K562 (cell line): ENCODE measurements at regions not wholly inside any gene's neighbourhood (a gene's known extent, or its start where the extent isn't known, plus 50 kb on each side); places are given as distances from the start of the nearest gene placed in this dataset.

Experiments
- FOXA1 ChIP-seq: fragments of 450-650 bp; IDR thresholded peaks from 2 replicates; pipeline ENCODE4 v1.6.1; 2016; ENCODE audit warnings: mild to moderate bottlenecking, borderline replicate concordance
- GTF2F1 ChIP-seq: IDR thresholded peaks from 2 replicates; pipeline ENCODE4 v1.6.1; 2011; ENCODE audit warnings: low read depth, low read length, improper control_type of control experiment
- HNRNPL ChIP-seq: fragments of 200-400 bp; formaldehyde crosslinking; IDR thresholded peaks from 2 replicates; pipeline ENCODE4 v1.6.1; 2017; ENCODE audit warnings: low read depth, mild to moderate bottlenecking, low read length
- POLR2AphosphoS5 ChIP-seq: IDR thresholded peaks from 2 replicates; pipeline ENCODE4 v1.6.1; 2011; ENCODE audit warnings: mild to moderate bottlenecking, low read depth, low read length, moderate library complexity; ENCODE audit not compliant: control insufficient read depth, insufficient read depth
- RAD51 ChIP-seq: fragments of 450-650 bp; IDR thresholded peaks from 2 replicates; pipeline ENCODE4 v1.7.1; 2016; ENCODE audit warnings: low read depth, mild to moderate bottlenecking, borderline replicate concordance
- RCOR1 ChIP-seq, 2 experiments: IDR thresholded peaks; 2 replicates each; pipeline ENCODE4 v1.6.1; 2012; ENCODE audit warnings: low read depth in 2 of 2, low read length in 2 of 2, borderline replicate concordance in 1 of 2, improper control_type of control experiment in 1 of 2
- SMAD4 ChIP-seq: fragments of 250-450 bp; sonication (Bioruptor Pico); conservative IDR thresholded peaks from 2 replicates; pipeline ENCODE4 v1.8.0; 2021; ENCODE audit warnings: inconsistent platforms, mild to moderate bottlenecking, moderate library complexity
- TCF7 ChIP-seq: sonication (generic); IDR thresholded peaks from 2 replicates; pipeline ENCODE4 v1.6.1; 2016; ENCODE audit warnings: antibody characterized with exemption, borderline replicate concordance
- ZNF354B ChIP-seq: fragments of 250-450 bp; sonication (Bioruptor Pico); IDR thresholded peaks from 2 replicates; pipeline ENCODE4 v1.4.0; 2020
- TF ChIP-seq, protein P1 (sequence below), 3 experiments: IDR thresholded peaks in 2 of 3; conservative IDR thresholded peaks in 1 of 3; 2 replicates each; pipeline ENCODE4 v1.5.1; 2011 to 2012; ENCODE audit warnings: low read length in 3 of 3, mild to moderate bottlenecking in 3 of 3, control low read depth in 2 of 3, improper control_type of control experiment in 1 of 3, inconsistent platforms in 1 of 3, low read depth in 1 of 3, mixed read lengths in 1 of 3, moderate library complexity in 1 of 3; ENCODE audit not compliant: insufficient read depth in 2 of 3
- TF ChIP-seq, protein P2 (sequence below), 2 experiments: fragments of 450-650 bp; formaldehyde crosslinking in 1 of 2; IDR thresholded peaks; 2 replicates each; pipeline versions ENCODE4 v1.4.0 to v1.6.1; 2014 to 2020; ENCODE audit warnings: mild to moderate bottlenecking in 2 of 2, borderline replicate concordance in 1 of 2, low read depth in 1 of 2
- TF ChIP-seq, protein P3 (sequence below): sonication (generic); formaldehyde crosslinking; IDR thresholded peaks from 2 replicates; pipeline ENCODE4 v1.8.0; 2022; ENCODE audit warnings: missing genetic modification reagents, mild to moderate bottlenecking, borderline replicate concordance
- TF ChIP-seq, protein P4 (sequence below), 2 experiments: fragments of 450-650 bp in 1 of 2; sonication (generic) in 1 of 2; formaldehyde crosslinking in 1 of 2; IDR thresholded peaks in 1 of 2; conservative IDR thresholded peaks in 1 of 2; 2 replicates each; pipeline versions ENCODE4 v1.6.1 to v1.8.1; 2016 to 2023; ENCODE audit warnings: mild to moderate bottlenecking in 2 of 2, moderate library complexity in 2 of 2, inconsistent platforms in 1 of 2, missing genetic modification reagents in 1 of 2

DNA sequence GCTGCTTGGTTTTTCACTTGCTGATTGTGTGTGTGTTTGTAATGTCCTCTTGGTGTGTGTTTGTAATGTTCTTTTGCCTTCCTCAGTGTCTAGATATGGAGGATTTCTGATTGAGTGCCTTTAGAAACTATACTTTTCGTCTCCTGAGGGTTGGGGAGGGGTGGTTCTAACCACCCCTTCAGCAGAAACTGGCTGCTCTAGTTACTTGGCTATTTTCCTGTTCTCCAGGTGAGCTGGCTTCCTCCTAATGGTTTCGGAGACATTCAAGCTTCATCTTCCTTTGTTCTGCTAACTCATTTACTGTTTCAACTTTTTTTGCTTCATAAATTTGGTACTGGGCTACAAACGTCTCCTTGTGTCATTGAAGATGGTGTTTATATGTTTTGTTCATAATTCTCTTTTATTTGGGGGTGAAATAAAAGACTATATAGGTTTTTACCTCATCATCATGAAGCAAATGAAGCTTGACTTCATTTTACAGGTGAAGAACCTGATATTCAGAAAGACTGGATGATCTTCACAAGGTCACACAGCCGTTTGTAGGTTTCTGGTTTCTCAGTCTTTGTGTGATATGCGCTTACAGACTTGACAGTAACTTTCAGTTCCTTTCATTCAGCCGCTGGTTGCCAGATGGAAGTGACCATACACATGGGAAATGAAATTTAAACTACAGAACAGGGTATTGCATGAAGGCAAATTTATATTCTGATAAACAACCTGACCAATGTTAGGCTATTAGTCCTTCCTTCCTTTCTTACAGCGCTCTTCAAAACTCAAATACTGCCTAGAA, 238.5 kb downstream of the GALR1 start:
- TF ChIP-seq, protein P1, sequence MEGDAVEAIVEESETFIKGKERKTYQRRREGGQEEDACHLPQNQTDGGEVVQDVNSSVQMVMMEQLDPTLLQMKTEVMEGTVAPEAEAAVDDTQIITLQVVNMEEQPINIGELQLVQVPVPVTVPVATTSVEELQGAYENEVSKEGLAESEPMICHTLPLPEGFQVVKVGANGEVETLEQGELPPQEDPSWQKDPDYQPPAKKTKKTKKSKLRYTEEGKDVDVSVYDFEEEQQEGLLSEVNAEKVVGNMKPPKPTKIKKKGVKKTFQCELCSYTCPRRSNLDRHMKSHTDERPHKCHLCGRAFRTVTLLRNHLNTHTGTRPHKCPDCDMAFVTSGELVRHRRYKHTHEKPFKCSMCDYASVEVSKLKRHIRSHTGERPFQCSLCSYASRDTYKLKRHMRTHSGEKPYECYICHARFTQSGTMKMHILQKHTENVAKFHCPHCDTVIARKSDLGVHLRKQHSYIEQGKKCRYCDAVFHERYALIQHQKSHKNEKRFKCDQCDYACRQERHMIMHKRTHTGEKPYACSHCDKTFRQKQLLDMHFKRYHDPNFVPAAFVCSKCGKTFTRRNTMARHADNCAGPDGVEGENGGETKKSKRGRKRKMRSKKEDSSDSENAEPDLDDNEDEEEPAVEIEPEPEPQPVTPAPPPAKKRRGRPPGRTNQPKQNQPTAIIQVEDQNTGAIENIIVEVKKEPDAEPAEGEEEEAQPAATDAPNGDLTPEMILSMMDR (IDR thresholded peaks at IDR 0.05 in 2 of 3, conservative IDR thresholded peaks at IDR 0.05 in 1 of 3; ENCODE audit: insufficient read depth in 2 of 3, low read depth in 1 of 3, low read length in 3 of 3), result no peak
- TF ChIP-seq SMAD4 (CRISPR knock-in tag), result no peak
- TF ChIP-seq RCOR1 (IDR thresholded peaks at IDR 0.05; ENCODE audit: borderline replicate concordance in 1 of 2, low read depth in 2 of 2, low read length in 2 of 2), result no peak
- TF ChIP-seq, protein P2, sequence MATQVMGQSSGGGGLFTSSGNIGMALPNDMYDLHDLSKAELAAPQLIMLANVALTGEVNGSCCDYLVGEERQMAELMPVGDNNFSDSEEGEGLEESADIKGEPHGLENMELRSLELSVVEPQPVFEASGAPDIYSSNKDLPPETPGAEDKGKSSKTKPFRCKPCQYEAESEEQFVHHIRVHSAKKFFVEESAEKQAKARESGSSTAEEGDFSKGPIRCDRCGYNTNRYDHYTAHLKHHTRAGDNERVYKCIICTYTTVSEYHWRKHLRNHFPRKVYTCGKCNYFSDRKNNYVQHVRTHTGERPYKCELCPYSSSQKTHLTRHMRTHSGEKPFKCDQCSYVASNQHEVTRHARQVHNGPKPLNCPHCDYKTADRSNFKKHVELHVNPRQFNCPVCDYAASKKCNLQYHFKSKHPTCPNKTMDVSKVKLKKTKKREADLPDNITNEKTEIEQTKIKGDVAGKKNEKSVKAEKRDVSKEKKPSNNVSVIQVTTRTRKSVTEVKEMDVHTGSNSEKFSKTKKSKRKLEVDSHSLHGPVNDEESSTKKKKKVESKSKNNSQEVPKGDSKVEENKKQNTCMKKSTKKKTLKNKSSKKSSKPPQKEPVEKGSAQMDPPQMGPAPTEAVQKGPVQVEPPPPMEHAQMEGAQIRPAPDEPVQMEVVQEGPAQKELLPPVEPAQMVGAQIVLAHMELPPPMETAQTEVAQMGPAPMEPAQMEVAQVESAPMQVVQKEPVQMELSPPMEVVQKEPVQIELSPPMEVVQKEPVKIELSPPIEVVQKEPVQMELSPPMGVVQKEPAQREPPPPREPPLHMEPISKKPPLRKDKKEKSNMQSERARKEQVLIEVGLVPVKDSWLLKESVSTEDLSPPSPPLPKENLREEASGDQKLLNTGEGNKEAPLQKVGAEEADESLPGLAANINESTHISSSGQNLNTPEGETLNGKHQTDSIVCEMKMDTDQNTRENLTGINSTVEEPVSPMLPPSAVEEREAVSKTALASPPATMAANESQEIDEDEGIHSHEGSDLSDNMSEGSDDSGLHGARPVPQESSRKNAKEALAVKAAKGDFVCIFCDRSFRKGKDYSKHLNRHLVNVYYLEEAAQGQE (IDR thresholded peaks at IDR 0.05; ENCODE audit: borderline replicate concordance), result no peak
- TF ChIP-seq, protein P2 (CRISPR knock-in tag; IDR thresholded peaks at IDR 0.05; ENCODE audit: low read depth), result no peak
- TF ChIP-seq GTF2F1, result no peak
- TF ChIP-seq, protein P3, sequence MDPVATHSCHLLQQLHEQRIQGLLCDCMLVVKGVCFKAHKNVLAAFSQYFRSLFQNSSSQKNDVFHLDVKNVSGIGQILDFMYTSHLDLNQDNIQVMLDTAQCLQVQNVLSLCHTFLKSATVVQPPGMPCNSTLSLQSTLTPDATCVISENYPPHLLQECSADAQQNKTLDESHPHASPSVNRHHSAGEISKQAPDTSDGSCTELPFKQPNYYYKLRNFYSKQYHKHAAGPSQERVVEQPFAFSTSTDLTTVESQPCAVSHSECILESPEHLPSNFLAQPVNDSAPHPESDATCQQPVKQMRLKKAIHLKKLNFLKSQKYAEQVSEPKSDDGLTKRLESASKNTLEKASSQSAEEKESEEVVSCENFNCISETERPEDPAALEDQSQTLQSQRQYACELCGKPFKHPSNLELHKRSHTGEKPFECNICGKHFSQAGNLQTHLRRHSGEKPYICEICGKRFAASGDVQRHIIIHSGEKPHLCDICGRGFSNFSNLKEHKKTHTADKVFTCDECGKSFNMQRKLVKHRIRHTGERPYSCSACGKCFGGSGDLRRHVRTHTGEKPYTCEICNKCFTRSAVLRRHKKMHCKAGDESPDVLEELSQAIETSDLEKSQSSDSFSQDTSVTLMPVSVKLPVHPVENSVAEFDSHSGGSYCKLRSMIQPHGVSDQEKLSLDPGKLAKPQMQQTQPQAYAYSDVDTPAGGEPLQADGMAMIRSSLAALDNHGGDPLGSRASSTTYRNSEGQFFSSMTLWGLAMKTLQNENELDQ, result no peak
- TF ChIP-seq FOXA1, result no peak
- TF ChIP-seq HNRNPL, result no peak
- TF ChIP-seq, protein P4, sequence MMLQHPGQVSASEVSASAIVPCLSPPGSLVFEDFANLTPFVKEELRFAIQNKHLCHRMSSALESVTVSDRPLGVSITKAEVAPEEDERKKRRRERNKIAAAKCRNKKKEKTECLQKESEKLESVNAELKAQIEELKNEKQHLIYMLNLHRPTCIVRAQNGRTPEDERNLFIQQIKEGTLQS (IDR thresholded peaks at IDR 0.05), result no peak
- TF ChIP-seq, protein P4 (CRISPR knock-in tag; conservative IDR thresholded peaks at IDR 0.05), result no peak
- TF ChIP-seq POLR2AphosphoS5, result no peak
- TF ChIP-seq RAD51, result no peak
- no peak for TF ChIP-seq TCF7
- TF ChIP-seq ZNF354B (CRISPR knock-in tag), result no peak
